OCI-LY1 (cell line): ENCODE measurements at regions not wholly inside any gene's neighbourhood (a gene's known extent, or its start where the extent isn't known, plus 50 kb on each side); places are given as distances from the start of the nearest gene placed in this dataset.

Experiments
- H2AFZ ChIP-seq: fragments of 200-600 bp; sonication (generic), shearing (Covaris generic); 2 replicates; pipeline ENCODE4 v1.6.0; 2014; ENCODE audit warnings: antibody characterized with exemption, mild to moderate bottlenecking, low read length
- H3F3A ChIP-seq: fragments of 200-600 bp; sonication (generic), shearing (Covaris generic); 2 replicates; pipeline ENCODE4 v1.6.0; 2014; ENCODE audit warnings: mild to moderate bottlenecking, antibody characterized with exemption, low read length, moderate library complexity; ENCODE audit not compliant: insufficient read depth
- H3K27ac ChIP-seq: fragments of 200-600 bp; sonication (generic); 2 replicates; pipeline ENCODE4 v1.5.1; 2014; ENCODE audit warnings: low read length, mixed run types, mild to moderate bottlenecking, low read depth; ENCODE audit not compliant: poor library complexity, severe bottlenecking
- H3K27me3 ChIP-seq: fragments of 200-600 bp; sonication (generic); 2 replicates; pipeline ENCODE4 v1.6.0; 2014; ENCODE audit warnings: antibody characterized with exemption, mild to moderate bottlenecking, low read length, moderate library complexity; ENCODE audit not compliant: insufficient read depth
- H3K36me3 ChIP-seq: fragments of 200-600 bp; sonication (generic); 2 replicates; pipeline ENCODE4 v1.6.1; 2014; ENCODE audit warnings: mild to moderate bottlenecking, antibody characterized with exemption, low read length, moderate library complexity, mixed read lengths; ENCODE audit not compliant: insufficient read depth
- H3K4me1 ChIP-seq: fragments of 200-600 bp; sonication (generic); 2 replicates; pipeline ENCODE4 v1.5.1; 2014; ENCODE audit warnings: mild to moderate bottlenecking, low read length, moderate library complexity; ENCODE audit not compliant: insufficient read depth, severe bottlenecking
- H3K4me2 ChIP-seq: fragments of 200-600 bp; sonication (generic), shearing (Covaris generic); 2 replicates; pipeline ENCODE4 v1.6.1; 2014; ENCODE audit warnings: low read length
- H3K4me3 ChIP-seq: fragments of 200-600 bp; sonication (generic); 2 replicates; pipeline ENCODE4 v1.5.1; 2014; ENCODE audit warnings: low read length, low read depth, mild to moderate bottlenecking, mixed read lengths; ENCODE audit not compliant: poor library complexity, severe bottlenecking
- H3K79me2 ChIP-seq: fragments of 200-600 bp; shearing (Covaris generic); 2 replicates; pipeline ENCODE4 v1.6.1; 2016; ENCODE audit warnings: mixed run types, low read length, mixed read lengths; ENCODE audit not compliant: insufficient read depth
- H3K9ac ChIP-seq: fragments of 200-600 bp; sonication (generic), shearing (Covaris generic); 2 replicates; pipeline ENCODE4 v1.6.1; 2014; ENCODE audit warnings: mild to moderate bottlenecking, low read length, mixed read lengths
- H3K9me2 ChIP-seq: fragments of 200-600 bp; sonication (generic), shearing (Covaris generic); 2 replicates; pipeline ENCODE4 v1.6.1; 2014; ENCODE audit warnings: low read depth, mild to moderate bottlenecking, low read length, mixed read lengths
- H3K9me3 ChIP-seq: fragments of 200-600 bp; shearing (Covaris generic); 2 replicates; pipeline ENCODE4 v1.6.1; 2014; ENCODE audit warnings: low read length, mixed read lengths
- H4K20me1 ChIP-seq: fragments of 200-600 bp; sonication (generic), shearing (Covaris generic); 2 replicates; pipeline ENCODE4 v1.6.0; 2016; ENCODE audit warnings: mild to moderate bottlenecking, low read length; ENCODE audit not compliant: insufficient read depth
- CTCF ChIP-seq: fragments of 200-600 bp; sonication (generic), shearing (Covaris generic); IDR thresholded peaks from 2 replicates; pipeline ENCODE4 v1.5.1; 2017; ENCODE audit warnings: mild to moderate bottlenecking, antibody characterized with exemption, low read length, moderate library complexity, mixed read lengths
- EZH2 ChIP-seq: fragments of 200-600 bp; sonication (generic), shearing (Covaris generic); IDR thresholded peaks from 2 replicates; pipeline ENCODE4 v1.8.0; 2017; ENCODE audit warnings: borderline replicate concordance, mixed run types, mild to moderate bottlenecking, antibody characterized with exemption, low read length, moderate library complexity, mixed read lengths

- no peaks in the 10 kb centered on the region for H4K20me1 ChIP-seq
- H3K4me2 ChIP-seq = no peak overlapping the region
- no peaks in the 10 kb centered on the region for H3K4me1 ChIP-seq
- no peaks in the 10 kb centered on the region for H3K27me3 ChIP-seq
- no peak overlapping the region for H3K9ac ChIP-seq
- no peak overlapping the region for H2AFZ ChIP-seq
- H3F3A ChIP-seq = no peaks in the 10 kb centered on the region
- no peaks in the 10 kb centered on the region for H3K79me2 ChIP-seq
- H3K4me3 ChIP-seq = no peak overlapping the region
- H3K36me3 ChIP-seq = no peaks in the 10 kb centered on the region
- H3K27ac ChIP-seq = no peak overlapping the region
- H3K9me3 ChIP-seq = no peaks in the 10 kb centered on the region
- TF ChIP-seq EZH2 (no peak), CTCF (no peak)
- no peaks in the 10 kb centered on the region for H3K9me2 ChIP-seq
These were observed 409.9 kb upstream of the EDIL3 start for GRCh38 chr5:84794486-84795035.

GRCh38 chr5:84791730-84792129 is 407.1 kb upstream of the EDIL3 start:
- Histone ChIP-seq H3K4me2 (no peak overlapping the region), H3K9me2 (no peaks in the 10 kb centered on the region), H3K36me3 (no peaks in the 10 kb centered on the region), H2AFZ (no peak overlapping the region), H3K27me3 (no peaks in the 10 kb centered on the region), H3K4me3 (no peak overlapping the region), H4K20me1 (no peaks in the 10 kb centered on the region), H3K4me1 (no peaks in the 10 kb centered on the region), H3K79me2 (no peaks in the 10 kb centered on the region), H3K9me3 (no peaks in the 10 kb centered on the region), H3K9ac (no peak overlapping the region), H3F3A (no peaks in the 10 kb centered on the region), H3K27ac (no peak overlapping the region)
- TF ChIP-seq CTCF (no peak), EZH2 (no peak)

- Histone ChIP-seq H3K9me2 (no peaks in the 10 kb centered on the region), H3K4me2 (no peak overlapping the region), H3K27ac (no peak overlapping the region), H4K20me1 (no peaks in the 10 kb centered on the region), H3K9me3 (no peaks in the 10 kb centered on the region), H3K79me2 (no peaks in the 10 kb centered on the region), H2AFZ (no peak overlapping the region), H3F3A (no peaks in the 10 kb centered on the region), H3K4me1 (no peaks in the 10 kb centered on the region), H3K4me3 (no peak overlapping the region), H3K36me3 (no peaks in the 10 kb centered on the region), H3K27me3 (no peaks in the 10 kb centered on the region), H3K9ac (no peak overlapping the region)
- TF ChIP-seq EZH2 (no peak), CTCF (no peak)
These were observed 406.5 kb upstream of the EDIL3 start for GRCh38 chr5:84791138-84791537.
